T-helper 22 cell (primary cell): ENCODE measurements at regions not wholly inside any gene's neighbourhood (a gene's known extent, or its start where the extent isn't known, plus 50 kb on each side); places are given as distances from the start of the nearest gene placed in this dataset.
"Not testable (repeated sequence)": the region's sequence is repeated elsewhere in the genome, so short reads cannot be mapped to it uniquely, and the experiment has no call there.

Experiments
- DNase-seq: peaks from one replicate; pipeline ENCODE4 v3.0.0-alpha.2; 2020; ENCODE audit warnings: low read depth

GRCh38 chr12:127583041-127583440, 683.9 kb upstream of the TMEM132C start:
- DNase-seq = no peak

DNA sequence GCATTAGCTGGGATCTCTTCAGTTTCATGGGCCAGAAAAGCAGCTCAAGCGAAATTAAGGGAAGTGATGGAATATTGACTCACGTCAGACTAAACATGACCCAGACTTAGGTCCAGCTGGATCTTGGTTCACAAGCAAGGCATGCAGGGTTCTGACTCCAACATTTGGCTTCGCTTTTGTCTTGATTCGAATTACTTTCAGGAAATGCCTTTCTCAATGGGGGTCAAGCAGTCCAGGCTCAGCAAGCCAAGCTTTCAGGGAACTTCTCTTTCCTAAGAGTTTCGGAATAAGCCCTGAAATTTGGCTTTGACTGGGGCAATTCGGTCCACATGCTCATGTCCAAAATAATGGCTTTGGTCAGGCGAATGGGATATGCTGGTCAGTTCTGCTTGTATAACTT, 678.7 kb upstream of the TMEM132C start:
- DNase-seq = no peak

DNA sequence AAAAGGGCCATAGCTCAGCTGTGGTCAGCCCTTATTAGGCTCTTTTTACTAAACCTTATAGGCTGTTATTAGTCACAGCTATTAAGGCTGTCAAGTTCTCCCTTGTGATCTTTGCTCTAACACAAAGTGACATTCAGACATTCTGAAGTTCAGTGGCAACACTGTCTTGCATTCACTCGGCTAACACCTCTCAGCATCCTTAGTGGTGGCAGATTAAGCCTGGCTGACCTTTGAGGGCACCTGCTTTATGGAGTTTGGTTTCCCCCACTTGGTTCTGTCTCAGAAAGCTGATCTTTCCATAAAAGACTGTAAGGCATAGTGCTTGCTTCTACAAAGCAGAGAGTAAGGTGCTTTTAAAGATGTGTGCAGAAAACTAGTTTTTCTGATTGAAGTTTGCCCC, 677.4 kb upstream of the TMEM132C start:
- no peak for DNase-seq

GRCh38 chr12:127590868-127591267, 676.1 kb upstream of the TMEM132C start:
- no peak for DNase-seq

DNA sequence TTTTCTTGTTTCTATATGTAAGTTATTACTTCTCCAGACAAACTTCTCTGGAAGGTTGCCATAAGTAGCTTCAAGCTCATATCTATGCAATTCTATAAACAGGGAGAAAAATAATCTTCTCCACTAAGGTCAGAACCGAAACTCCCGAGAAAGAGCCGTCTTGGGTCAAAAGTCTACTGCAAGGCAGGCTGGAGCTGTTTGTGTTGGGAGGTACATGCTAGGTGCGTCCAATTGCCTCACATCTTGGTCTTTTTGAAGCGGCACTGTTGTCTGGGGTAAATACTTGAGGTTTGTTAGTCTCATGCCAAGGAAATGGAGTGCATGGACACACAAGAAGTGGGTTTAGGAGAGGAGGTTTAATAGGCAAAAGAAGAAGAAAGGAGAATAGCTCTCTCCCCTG, 674.7 kb upstream of the TMEM132C start:
- DNase-seq = no peak

DNA sequence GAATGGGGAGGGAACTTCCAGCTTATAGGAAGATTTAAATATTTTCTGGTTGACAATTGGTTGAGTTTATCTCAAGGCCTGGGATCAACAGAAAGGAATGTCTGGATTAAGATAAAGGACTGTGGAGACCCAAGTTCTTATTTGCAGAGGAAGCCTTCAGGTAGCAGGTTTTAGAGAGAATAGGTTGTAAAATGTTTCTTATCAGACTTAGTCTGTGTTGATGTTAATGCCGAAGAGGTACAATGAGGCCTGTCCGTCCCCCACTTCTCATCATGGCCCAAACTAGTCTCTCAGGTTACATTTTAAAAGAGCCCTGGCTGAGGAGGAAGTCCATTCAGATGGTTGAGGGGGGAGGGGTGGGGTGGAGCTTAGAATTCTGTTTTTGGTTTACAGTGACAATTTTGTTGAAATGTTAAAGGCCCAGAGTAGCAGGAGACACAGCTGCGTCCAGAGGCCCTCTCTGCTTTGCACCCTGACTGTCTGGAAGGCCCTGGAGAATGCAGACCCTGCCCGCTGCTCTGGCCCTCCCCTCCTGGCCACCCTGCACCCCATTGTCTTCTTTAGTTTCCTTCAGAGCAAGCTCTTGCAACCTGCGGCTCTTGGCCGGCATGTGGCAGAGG, 672.5 kb upstream of the TMEM132C start:
- no peak for DNase-seq

GRCh38 chr12:127595506-127595905, 671.5 kb upstream of the TMEM132C start:
- no peak for DNase-seq

DNA sequence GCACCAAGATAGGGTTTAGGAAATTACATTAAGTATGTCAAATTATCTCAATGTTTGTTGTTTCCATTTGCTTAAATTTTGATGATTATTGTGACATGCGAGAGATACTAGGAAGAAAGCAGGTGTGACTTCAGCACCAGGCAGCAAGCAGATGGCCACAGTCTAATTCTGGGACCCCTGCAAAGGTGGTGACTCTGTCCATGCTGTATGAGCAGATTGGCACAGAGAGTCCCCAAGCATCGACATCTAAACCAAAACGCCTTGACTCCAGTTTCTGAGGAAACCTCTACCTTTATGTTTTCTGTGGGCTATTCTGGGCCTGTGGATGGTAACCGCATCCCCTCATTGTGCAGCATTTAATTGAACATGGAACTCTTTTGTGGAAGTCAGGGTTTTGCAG, 670.1 kb upstream of the TMEM132C start:
- DNase-seq = no peak

DNA sequence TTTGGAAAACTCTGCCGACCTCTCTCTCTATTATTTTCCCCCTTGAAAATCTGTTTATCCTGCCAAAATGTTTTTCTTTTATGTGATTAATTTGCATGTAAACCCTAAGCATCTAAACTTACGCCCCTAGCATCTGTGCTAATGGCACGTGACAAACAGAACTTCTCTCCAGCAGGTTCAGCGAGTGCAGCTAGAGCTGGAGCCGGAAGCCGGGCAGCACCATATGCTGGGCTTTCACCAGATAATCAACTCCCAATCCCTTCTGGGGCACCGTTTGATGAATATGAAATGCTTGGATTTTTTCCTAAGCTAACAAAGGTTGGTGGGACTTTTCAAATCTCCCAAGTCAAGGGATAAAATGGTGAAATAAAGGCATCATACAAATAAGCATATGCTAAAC, 667.5 kb upstream of the TMEM132C start:
- DNase-seq = no peak

GRCh38 chr12:127600211-127600610, 666.8 kb upstream of the TMEM132C start:
- DNase-seq = no peak

DNA sequence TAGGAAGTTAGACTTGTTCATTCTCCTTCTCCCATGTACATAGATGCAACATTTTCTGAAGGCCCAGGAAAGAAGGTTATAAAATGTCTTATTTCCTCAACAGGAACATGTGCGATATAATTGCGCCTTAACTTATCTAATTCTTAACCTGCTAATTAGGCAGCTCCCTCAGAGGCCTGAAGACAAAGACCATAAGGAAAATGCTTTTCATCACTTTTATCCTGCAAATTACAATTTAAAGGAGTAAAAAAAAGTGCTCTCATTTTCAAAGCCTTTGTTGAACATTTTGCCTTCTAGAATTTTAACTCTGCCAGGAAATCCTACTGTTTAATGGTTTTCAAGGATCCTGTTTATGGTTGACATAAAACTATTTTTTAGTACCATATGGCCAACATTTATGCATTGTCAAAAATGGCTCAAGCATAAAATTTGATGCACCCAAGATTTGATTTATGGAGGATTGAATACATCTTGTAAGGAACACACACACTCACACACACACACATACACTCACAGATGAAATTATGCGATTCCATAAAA, 660.4 kb upstream of the TMEM132C start:
- no peak for DNase-seq

GRCh38 chr12:127607146-127607725, 659.7 kb upstream of the TMEM132C start:
- DNase-seq = no peak

GRCh38 chr12:127608359-127608758, 658.6 kb upstream of the TMEM132C start:
- DNase-seq = not testable (repeated sequence)

GRCh38 chr12:127613056-127613455, 653.9 kb upstream of the TMEM132C start:
- no peak for DNase-seq

DNA sequence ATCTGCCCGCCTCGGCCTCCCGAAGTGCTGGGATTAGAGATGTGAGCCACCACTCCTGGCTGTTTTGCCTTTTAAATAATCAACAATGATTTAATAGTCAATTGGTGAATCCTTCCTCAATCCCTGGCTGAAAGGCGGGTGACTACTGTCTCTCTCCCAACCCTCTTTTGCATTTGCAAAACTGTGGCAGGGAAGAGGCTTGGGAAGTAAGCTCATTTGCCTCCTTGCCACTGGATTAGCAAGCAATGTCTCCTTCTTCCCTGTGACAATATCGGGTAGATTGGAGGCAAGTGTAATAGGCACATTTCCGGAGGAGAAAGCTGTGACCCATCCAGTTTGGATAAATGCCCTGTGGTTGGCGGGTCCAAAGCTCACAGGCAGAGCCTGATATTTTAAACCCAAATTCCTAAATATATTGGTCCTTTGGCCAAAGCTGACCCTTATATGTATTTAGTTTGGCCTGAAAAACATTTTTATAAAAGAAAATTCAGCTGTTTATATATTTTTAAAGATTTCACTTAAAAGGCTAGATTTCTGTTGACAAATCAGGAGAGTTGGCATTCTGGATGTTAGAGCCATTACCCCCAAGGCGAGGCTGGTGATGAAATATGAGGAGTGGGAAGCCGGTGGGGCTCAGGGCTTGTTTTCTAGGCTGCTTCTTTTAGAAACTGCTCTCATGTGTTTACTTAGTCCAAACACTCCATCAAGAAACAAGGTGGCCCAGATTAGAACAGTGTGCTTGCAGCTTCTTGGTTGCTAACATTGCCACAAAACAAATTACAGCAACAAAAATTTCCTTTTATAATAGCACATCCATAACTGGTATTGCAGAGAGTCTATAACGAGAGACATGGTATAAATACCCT, 646.9 kb upstream of the TMEM132C start:
- DNase-seq = no peak

- no peak for DNase-seq
These were observed 646.1 kb upstream of the TMEM132C start for GRCh38 chr12:127620735-127621355.

GRCh38 chr12:127621366-127621765, 645.6 kb upstream of the TMEM132C start:
- DNase-seq = no peak

- DNase-seq = no peak
These were observed 643.6 kb upstream of the TMEM132C start for GRCh38 chr12:127623362-127623761.

DNA sequence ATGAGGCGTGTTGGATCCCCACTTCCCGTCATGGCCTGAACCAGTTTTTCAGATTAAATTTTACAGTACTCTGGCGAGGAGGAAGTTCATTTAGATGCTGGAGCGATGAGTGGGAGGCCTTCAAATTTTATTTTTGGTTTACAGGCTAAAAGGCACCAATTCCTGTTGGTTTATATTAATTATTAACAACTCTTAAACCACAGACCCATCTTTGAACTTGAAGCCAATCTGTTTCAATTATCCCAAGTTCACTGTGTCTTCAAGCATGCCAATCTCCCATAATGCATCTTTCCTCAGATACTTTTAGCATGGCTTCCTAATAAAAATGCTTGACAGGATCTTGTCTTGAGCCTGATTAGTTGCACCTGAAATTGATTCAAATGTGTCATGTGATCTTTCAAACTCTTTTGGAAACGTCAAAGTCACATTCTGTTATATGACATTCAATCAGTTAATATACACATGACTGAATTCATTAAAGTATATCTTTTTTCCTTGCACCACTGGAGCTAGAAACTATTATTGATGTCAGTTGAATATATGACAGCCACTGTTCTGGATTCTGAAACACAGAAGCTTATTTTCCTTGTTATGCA, 641.7 kb upstream of the TMEM132C start:
- DNase-seq = no peak

DNA sequence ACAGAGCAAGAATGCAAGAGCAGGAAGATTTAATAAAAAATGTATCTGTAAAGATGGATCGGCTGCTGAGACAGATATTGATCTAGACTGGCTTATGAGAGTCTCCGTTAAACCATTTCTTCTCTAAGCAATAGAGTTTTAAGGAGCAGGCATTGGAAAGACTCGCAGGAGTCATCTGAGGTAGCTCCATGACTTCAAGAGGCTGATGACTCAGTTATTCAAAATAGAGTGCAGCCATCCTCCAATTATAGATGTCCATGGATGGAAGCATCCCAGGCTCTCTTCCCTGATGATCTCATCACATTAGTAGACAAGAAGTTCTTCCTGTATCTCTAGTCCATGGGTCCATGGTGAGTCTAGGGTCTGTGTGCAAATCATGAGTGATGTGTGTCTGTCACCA, 638.3 kb upstream of the TMEM132C start:
- DNase-seq = no peak

- no peak for DNase-seq
These were observed 637.7 kb upstream of the TMEM132C start for GRCh38 chr12:127629066-127629820.
